RWPE2 (cell line): ENCODE measurements at regions not wholly inside any gene's neighbourhood (a gene's known extent, or its start where the extent isn't known, plus 50 kb on each side); places are given as distances from the start of the nearest gene placed in this dataset.

Source experiments
- ATAC-seq: fragments of 200-7000 bp; cut with Tn5 transposase; 3 replicates; pipeline ENCODE4 v1.9.1; 2021; ENCODE audit warnings: low read depth
- DNase-seq: peaks from one replicate; pipeline ENCODE4 v3.0.0-alpha.2; 2020; ENCODE audit warnings: low spot score
- H3K27ac ChIP-seq: fragments of 450-650 bp; 2 replicates; pipeline ENCODE4 v1.5.1; 2017; ENCODE audit warnings: mild to moderate bottlenecking; ENCODE audit not compliant: poor library complexity, severe bottlenecking
- H3K27me3 ChIP-seq: fragments of 250-450 bp; sonication (Bioruptor Pico); 2 replicates; pipeline ENCODE4 v1.5.1; 2021; ENCODE audit warnings: mild to moderate bottlenecking, moderate library complexity; ENCODE audit not compliant: insufficient read depth, poor library complexity, severe bottlenecking
- H3K36me3 ChIP-seq: fragments of 250-450 bp; sonication (Bioruptor Pico); 2 replicates; pipeline ENCODE4 v1.5.1; 2020; ENCODE audit warnings: low read depth, mild to moderate bottlenecking, moderate library complexity
- H3K4me1 ChIP-seq: fragments of 250-450 bp; sonication (Bioruptor Pico); 2 replicates; pipeline ENCODE4 v1.5.1; 2021; ENCODE audit warnings: mild to moderate bottlenecking, moderate library complexity; ENCODE audit not compliant: insufficient read depth, poor library complexity, severe bottlenecking
- H3K4me3 ChIP-seq: fragments of 250-450 bp; sonication (Bioruptor Pico); 2 replicates; pipeline ENCODE4 v1.5.1; 2021; ENCODE audit warnings: mild to moderate bottlenecking, moderate library complexity; ENCODE audit not compliant: severe bottlenecking
- H3K9me3 ChIP-seq: fragments of 250-450 bp; sonication (Bioruptor Pico); 2 replicates; pipeline ENCODE4 v1.5.1; 2021; ENCODE audit warnings: mild to moderate bottlenecking, moderate library complexity; ENCODE audit not compliant: severe bottlenecking
- CTCF ChIP-seq: fragments of 450-650 bp; IDR thresholded peaks from one replicate; pipeline ENCODE4 v1.5.1; 2017; ENCODE audit warnings: mild to moderate bottlenecking, moderate library complexity; ENCODE audit not compliant: poor library complexity, severe bottlenecking

- no peak for DNase-seq
- no peaks in the 10 kb centered on the region for H3K36me3 ChIP-seq
- H3K4me1 ChIP-seq, result no peaks in the 10 kb centered on the region
- peaks cover 10% of the 10 kb centered on the region for H3K27me3 ChIP-seq
- no peak overlapping the region for H3K4me3 ChIP-seq
- no peak for TF ChIP-seq CTCF
- H3K27ac ChIP-seq, result no peak overlapping the region
- no peaks in the 10 kb centered on the region for H3K9me3 ChIP-seq
- ATAC-seq, result no peak
Observed at GRCh38 chr7:25297278-25297677, 69.0 kb upstream of the NPVF start.

GRCh38 chr7:25303281-25304181, 75.2 kb upstream of the NPVF start:
- H3K27me3 ChIP-seq, result peaks cover 20% of the 10 kb centered on the region
- H3K27ac ChIP-seq, result no peak overlapping the region
- no peaks in the 10 kb centered on the region for H3K36me3 ChIP-seq
- H3K4me1 ChIP-seq, result no peaks in the 10 kb centered on the region
- DNase-seq, result no peak
- no peak for TF ChIP-seq CTCF
- no peak for ATAC-seq
- H3K4me3 ChIP-seq, result no peak overlapping the region
- no peaks in the 10 kb centered on the region for H3K9me3 ChIP-seq

- peaks cover 20% of the 10 kb centered on the region for H3K27me3 ChIP-seq
- H3K4me1 ChIP-seq, result no peaks in the 10 kb centered on the region
- H3K36me3 ChIP-seq, result no peaks in the 10 kb centered on the region
- TF ChIP-seq CTCF, result no peak
- H3K9me3 ChIP-seq, result no peaks in the 10 kb centered on the region
- no peak overlapping the region for H3K4me3 ChIP-seq
- DNase-seq (no peak), ATAC-seq (no peak)
- no peak overlapping the region for H3K27ac ChIP-seq
Observed at GRCh38 chr7:25304691-25305090, 76.4 kb upstream of the NPVF start.

- no peaks in the 10 kb centered on the region for H3K9me3 ChIP-seq
- H3K4me3 ChIP-seq, result no peak overlapping the region
- no peaks in the 10 kb centered on the region for H3K4me1 ChIP-seq
- no peak for ATAC-seq
- no peak overlapping the region for H3K27ac ChIP-seq
- H3K27me3 ChIP-seq, result peaks cover 17% of the 10 kb centered on the region
- no peak for TF ChIP-seq CTCF
- DNase-seq, result no peak
- H3K36me3 ChIP-seq, result no peaks in the 10 kb centered on the region
Observed at GRCh38 chr7:25305831-25306230, 77.5 kb upstream of the NPVF start.

GRCh38 chr7:25307624-25308023, 79.3 kb upstream of the NPVF start:
- no peak for DNase-seq
- Histone ChIP-seq H3K27ac (no peak overlapping the region), H3K4me1 (no peaks in the 10 kb centered on the region)

More at GRCh38 chr7:25307624-25308023, 79.3 kb upstream of the NPVF start:
- Histone ChIP-seq H3K4me3 (no peak overlapping the region), H3K27me3 (peaks cover 9% of the 10 kb centered on the region), H3K9me3 (no peaks in the 10 kb centered on the region), H3K36me3 (no peaks in the 10 kb centered on the region)
- ATAC-seq, result no peak
- no peak for TF ChIP-seq CTCF
